OCI-LY7 (cell line): ENCODE measurements at regions not wholly inside any gene's neighbourhood (a gene's known extent, or its start where the extent isn't known, plus 50 kb on each side); places are given as distances from the start of the nearest gene placed in this dataset.

Experiments used
- BruUV-seq: library from RNA; stranded (reverse); fragments of 400-500 nt; replicated peaks from 2 replicates; lab custom pipeline; 2021; lab: Mats Ljungman, UMichigan
- CTCF ChIA-PET: fragments of 300-600 bp; sonication (Branson Sonifier 250); formaldehyde crosslinking; loops from one replicate; lab custom pipeline; 2022; ENCODE audit warnings: antibody characterized with exemption; ENCODE audit not compliant: unreplicated experiment; lab: Charles Lee
- POLR2A ChIA-PET: fragments of 300-600 bp; sonication (Branson Sonifier 250); formaldehyde crosslinking; loops from one replicate; lab custom pipeline; 2022; ENCODE audit warnings: antibody characterized with exemption; lab: Charles Lee
- DNase-seq: peaks from one replicate; pipeline ENCODE4 v3.0.0-alpha.2; 2015; ENCODE audit warnings: low spot score
- H2AFZ ChIP-seq: fragments of 200-600 bp; sonication (generic), shearing (Covaris generic); 2 replicates; pipeline ENCODE4 v1.6.1; 2014; ENCODE audit warnings: mild to moderate bottlenecking, antibody characterized with exemption, low read length, moderate library complexity
- H3K27ac ChIP-seq: fragments of 200-600 bp; sonication (generic); 2 replicates; pipeline ENCODE4 v1.5.1; 2014; ENCODE audit warnings: mixed run types, low read depth, mild to moderate bottlenecking, moderate library complexity, low read length, inconsistent platforms; ENCODE audit not compliant: poor library complexity, severe bottlenecking
- H3K36me3 ChIP-seq: fragments of 200-600 bp; sonication (generic); 2 replicates; pipeline ENCODE4 v1.6.1; 2014; ENCODE audit warnings: mild to moderate bottlenecking, antibody characterized with exemption, low read length, moderate library complexity, mixed read lengths; ENCODE audit not compliant: insufficient read depth
- H3K4me1 ChIP-seq: fragments of 200-600 bp; sonication (generic); 2 replicates; pipeline ENCODE4 v1.5.1; 2014; ENCODE audit warnings: mild to moderate bottlenecking, low read length; ENCODE audit not compliant: insufficient read depth, poor library complexity, severe bottlenecking
- H3K4me2 ChIP-seq: fragments of 200-600 bp; sonication (generic); 2 replicates; pipeline ENCODE4 v1.6.1; 2014; ENCODE audit warnings: mild to moderate bottlenecking, low read length
- H3K4me3 ChIP-seq: fragments of 200-600 bp; sonication (generic); 2 replicates; pipeline ENCODE4 v1.5.1; 2014; ENCODE audit warnings: mild to moderate bottlenecking, low read depth, low read length; ENCODE audit not compliant: poor library complexity, severe bottlenecking
- H3K79me2 ChIP-seq: fragments of 200-600 bp; sonication (generic); 2 replicates; pipeline ENCODE4 v1.6.1; 2016; ENCODE audit warnings: low read depth, mild to moderate bottlenecking, low read length, moderate library complexity, mixed read lengths; ENCODE audit not compliant: insufficient read depth
- H3K9me2 ChIP-seq: fragments of 200-600 bp; sonication (generic); 2 replicates; pipeline ENCODE4 v1.6.1; 2016; ENCODE audit warnings: mild to moderate bottlenecking, low read length, mixed read lengths; ENCODE audit not compliant: insufficient read depth
- H3K9me3 ChIP-seq: fragments of 200-600 bp; sonication (generic); 2 replicates; pipeline ENCODE4 v1.6.1; 2014; ENCODE audit warnings: mild to moderate bottlenecking, mixed run types, low read length, mixed read lengths
- H4K20me1 ChIP-seq: fragments of 200-600 bp; sonication (generic); 2 replicates; pipeline ENCODE4 v1.6.1; 2014; ENCODE audit warnings: mild to moderate bottlenecking, antibody characterized with exemption, low read length, moderate library complexity, mixed read lengths; ENCODE audit not compliant: insufficient read depth
- EZH2phosphoT487 ChIP-seq: fragments of 200-600 bp; sonication (generic); IDR thresholded peaks from 2 replicates; pipeline ENCODE4 v1.6.1; 2018; ENCODE audit warnings: low read depth, borderline replicate concordance, mild to moderate bottlenecking, mixed run types, antibody characterized with exemption, low read length, moderate library complexity, mixed read lengths
- intact Hi-C: fragments of 100-400 bp; cut with micrococcal nuclease; formaldehyde crosslinking; loops from one replicate; pipeline ENCODE4 v1.10.0; 2022; ENCODE audit not compliant: unreplicated experiment
- TF ChIP-seq, protein P1 (sequence below): fragments of 200-600 bp; sonication (generic); conservative IDR thresholded peaks from 2 replicates; pipeline ENCODE4 v1.5.1; 2014; ENCODE audit warnings: mild to moderate bottlenecking, antibody characterized with exemption, low read length, moderate library complexity, mixed read lengths

DNA sequence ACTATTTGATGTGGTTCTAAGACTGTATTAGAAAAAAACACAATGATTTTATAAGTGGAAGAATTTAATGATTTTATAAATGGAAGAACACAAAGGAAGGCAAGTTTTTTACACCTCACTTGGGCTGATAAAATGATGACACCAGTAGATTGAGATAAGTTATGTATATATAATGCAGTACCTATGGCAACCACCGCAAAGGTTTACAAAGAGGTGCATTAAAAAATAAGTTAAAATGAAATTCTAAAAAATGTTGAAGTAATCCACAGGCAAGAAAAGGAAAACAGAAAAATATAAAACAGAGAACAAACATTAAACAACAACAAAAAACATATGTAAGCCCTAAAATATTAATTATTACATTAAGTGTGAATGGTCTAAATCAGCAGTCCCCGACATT, 490.9 kb upstream of the AADAT start:
- H3K36me3 ChIP-seq: no peaks in the 10 kb centered on the region
- H3K9me2 ChIP-seq: no peaks in the 10 kb centered on the region
- no peak overlapping the region for H3K4me2 ChIP-seq
- TF ChIP-seq EZH2phosphoT487: no peak
- TF ChIP-seq, protein P1, sequence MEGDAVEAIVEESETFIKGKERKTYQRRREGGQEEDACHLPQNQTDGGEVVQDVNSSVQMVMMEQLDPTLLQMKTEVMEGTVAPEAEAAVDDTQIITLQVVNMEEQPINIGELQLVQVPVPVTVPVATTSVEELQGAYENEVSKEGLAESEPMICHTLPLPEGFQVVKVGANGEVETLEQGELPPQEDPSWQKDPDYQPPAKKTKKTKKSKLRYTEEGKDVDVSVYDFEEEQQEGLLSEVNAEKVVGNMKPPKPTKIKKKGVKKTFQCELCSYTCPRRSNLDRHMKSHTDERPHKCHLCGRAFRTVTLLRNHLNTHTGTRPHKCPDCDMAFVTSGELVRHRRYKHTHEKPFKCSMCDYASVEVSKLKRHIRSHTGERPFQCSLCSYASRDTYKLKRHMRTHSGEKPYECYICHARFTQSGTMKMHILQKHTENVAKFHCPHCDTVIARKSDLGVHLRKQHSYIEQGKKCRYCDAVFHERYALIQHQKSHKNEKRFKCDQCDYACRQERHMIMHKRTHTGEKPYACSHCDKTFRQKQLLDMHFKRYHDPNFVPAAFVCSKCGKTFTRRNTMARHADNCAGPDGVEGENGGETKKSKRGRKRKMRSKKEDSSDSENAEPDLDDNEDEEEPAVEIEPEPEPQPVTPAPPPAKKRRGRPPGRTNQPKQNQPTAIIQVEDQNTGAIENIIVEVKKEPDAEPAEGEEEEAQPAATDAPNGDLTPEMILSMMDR: no peak
- CTCF ChIA-PET: no interaction called here
- H2AFZ ChIP-seq: no peak overlapping the region
- no peak overlapping the region for H3K4me3 ChIP-seq
- POLR2A ChIA-PET: no interaction called here
- no peaks in the 10 kb centered on the region for H3K9me3 ChIP-seq
- no peaks in the 10 kb centered on the region for H4K20me1 ChIP-seq
- no peak for DNase-seq
- H3K79me2 ChIP-seq: no peaks in the 10 kb centered on the region
- no peaks in the 10 kb centered on the region for H3K4me1 ChIP-seq
- no TSS peak for BruUV-seq
- intact Hi-C loops: no loop called here
- H3K27ac ChIP-seq: no peak overlapping the region

DNA sequence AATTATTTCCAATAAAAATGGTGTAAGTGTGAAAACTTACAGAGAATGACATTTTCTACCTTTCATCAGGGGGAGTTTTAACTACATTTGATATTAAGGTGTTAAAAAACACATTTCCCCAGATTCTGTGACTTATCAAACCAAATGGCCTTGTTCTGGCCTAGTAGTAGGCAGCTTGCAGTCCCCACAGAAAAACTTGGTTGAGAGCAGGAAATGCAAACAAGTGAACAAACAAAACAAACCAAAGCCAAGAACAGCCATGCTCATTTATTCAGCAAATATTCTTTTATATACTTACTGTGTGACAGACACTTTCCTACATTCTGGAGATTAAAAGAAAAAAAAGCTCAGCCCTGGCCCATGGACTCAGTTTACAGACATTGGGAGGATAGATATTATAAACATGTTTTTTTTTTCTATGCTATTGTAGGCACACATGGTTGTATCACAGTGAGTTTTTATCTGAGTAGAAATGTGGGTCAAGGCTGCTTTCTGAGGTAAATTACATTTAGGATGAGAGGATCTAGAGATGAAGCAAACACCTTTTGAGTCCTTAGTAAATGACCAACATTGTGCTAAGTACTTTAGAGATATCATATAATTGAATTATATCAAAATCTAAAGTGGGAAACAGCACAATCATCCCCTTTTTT, 449.2 kb upstream of the AADAT start:
- Histone ChIP-seq H3K9me2 (no peaks in the 10 kb centered on the region), H3K4me2 (no peak overlapping the region), H3K4me3 (no peak overlapping the region), H3K79me2 (no peaks in the 10 kb centered on the region), H4K20me1 (no peaks in the 10 kb centered on the region), H3K27ac (no peak overlapping the region), H3K9me3 (no peaks in the 10 kb centered on the region), H3K36me3 (no peaks in the 10 kb centered on the region), H3K4me1 (no peaks in the 10 kb centered on the region), H2AFZ (no peak overlapping the region)
- ChIA-PET CTCF (no interaction called here), POLR2A (no interaction called here)
- no peak for TF ChIP-seq EZH2phosphoT487
- TF ChIP-seq, protein P1: no peak
- intact Hi-C loops: no loop called here
- BruUV-seq: no TSS peak
- no peak for DNase-seq
